ENCODE measurements at regions not wholly inside any gene's neighbourhood (a gene's known extent, or its start where the extent isn't known, plus 50 kb on each side); places are given as distances from the start of the nearest gene placed in this dataset.
A peak's percentile ranks its signal among the peaks of the same experiment; 100 is the strongest.

GRCh38 chr7:25863005-25863728 lies 288.8 kb upstream of the NFE2L3 start:
- no peak overlapping the region for H2AFZ ChIP-seq (ENCODE audit: low read depth, low read length)
- no peaks in the 10 kb centered on the region for H3K36me3 ChIP-seq (ENCODE audit: insufficient read depth, low read length)
- H3K36me3 Mint-ChIP-seq (ENCODE audit: low read depth, unreplicated experiment) = peaks cover 3% of the 10 kb centered on the region
- H3K4me1 ChIP-seq (ENCODE audit: insufficient read depth, low read length) = no peaks in the 10 kb centered on the region
- DNase-seq (ENCODE audit: low read depth) (no peak), FAIRE-seq (no peak)
- H3K4me3 ChIP-seq (ENCODE audit: insufficient read depth, low read depth, low read length) = no peak overlapping the region
- no peak overlapping the region for H3K9ac ChIP-seq (ENCODE audit: low read length)
- peaks cover 13% of the 10 kb centered on the region for H3K9me3 Mint-ChIP-seq (ENCODE audit: unreplicated experiment)
- peaks cover 4% of the 10 kb centered on the region for H3K4me1 Mint-ChIP-seq (ENCODE audit: low read depth, unreplicated experiment)
- H4K20me1 ChIP-seq (ENCODE audit: insufficient read depth, low read length) = no peaks in the 10 kb centered on the region
- peak overlapping the region; percentile 62 for H3K4me3 Mint-ChIP-seq (ENCODE audit: unreplicated experiment)
- H3K4me2 ChIP-seq (ENCODE audit: low read length) = peak overlapping the region; percentile 63
- no peak for TF ChIP-seq EZH2 (IDR thresholded peaks at IDR 0.05; ENCODE audit: insufficient read depth, low read length)
- TF ChIP-seq CTCF (IDR thresholded peaks at IDR 0.05; ENCODE audit: insufficient read depth, low read depth, low read length) = no peak
- no peak overlapping the region for H3K27ac ChIP-seq (ENCODE audit: low read depth, low read length)
- H3K27me3 ChIP-seq (ENCODE audit: insufficient read depth, low read length) = peaks cover 82% of the 10 kb centered on the region
- no peaks in the 10 kb centered on the region for H3K79me2 ChIP-seq (ENCODE audit: insufficient read depth, low read length)
- peaks cover 66% of the 10 kb centered on the region for H3K27me3 Mint-ChIP-seq (ENCODE audit: low read depth, unreplicated experiment)
- H3K27ac Mint-ChIP-seq (ENCODE audit: unreplicated experiment) = peak overlapping the region; percentile 58
- H3K9me3 ChIP-seq (ENCODE audit: insufficient read depth, low read depth, low read length) = no peaks in the 10 kb centered on the region

- no peaks in the 10 kb centered on the region for H4K20me1 ChIP-seq (ENCODE audit: insufficient read depth, low read length)
- no peak overlapping the region for H3K4me2 ChIP-seq (ENCODE audit: low read length)
- H3K36me3 Mint-ChIP-seq (ENCODE audit: low read depth, unreplicated experiment) = peaks cover 3% of the 10 kb centered on the region
- H3K36me3 ChIP-seq (ENCODE audit: insufficient read depth, low read length) = no peaks in the 10 kb centered on the region
- no peak overlapping the region for H3K4me3 Mint-ChIP-seq (ENCODE audit: unreplicated experiment)
- no peaks in the 10 kb centered on the region for H3K9me3 ChIP-seq (ENCODE audit: insufficient read depth, low read depth, low read length)
- no peak overlapping the region for H3K4me3 ChIP-seq (ENCODE audit: insufficient read depth, low read depth, low read length)
- H3K4me1 ChIP-seq (ENCODE audit: insufficient read depth, low read length) = no peaks in the 10 kb centered on the region
- no peaks in the 10 kb centered on the region for H3K79me2 ChIP-seq (ENCODE audit: insufficient read depth, low read length)
- peaks cover 13% of the 10 kb centered on the region for H3K9me3 Mint-ChIP-seq (ENCODE audit: unreplicated experiment)
- TF ChIP-seq CTCF (IDR thresholded peaks at IDR 0.05; ENCODE audit: insufficient read depth, low read depth, low read length) = no peak
- TF ChIP-seq EZH2 (IDR thresholded peaks at IDR 0.05; ENCODE audit: insufficient read depth, low read length) = no peak
- DNase-seq (ENCODE audit: low read depth) (no peak), FAIRE-seq (no peak)
- H3K27ac ChIP-seq (ENCODE audit: low read depth, low read length) = no peak overlapping the region
- H2AFZ ChIP-seq (ENCODE audit: low read depth, low read length) = no peak overlapping the region
- H3K27me3 ChIP-seq (ENCODE audit: insufficient read depth, low read length) = peaks cover 82% of the 10 kb centered on the region
- H3K27me3 Mint-ChIP-seq (ENCODE audit: low read depth, unreplicated experiment) = peaks cover 69% of the 10 kb centered on the region
- H3K9ac ChIP-seq (ENCODE audit: low read length) = no peak overlapping the region
- peaks cover 4% of the 10 kb centered on the region for H3K4me1 Mint-ChIP-seq (ENCODE audit: low read depth, unreplicated experiment)
- H3K27ac Mint-ChIP-seq (ENCODE audit: unreplicated experiment) = no peak overlapping the region
These were observed 288.3 kb upstream of the NFE2L3 start for GRCh38 chr7:25863729-25864110.

GRCh38 chr7:25864511-25864910 lies 287.5 kb upstream of the NFE2L3 start:
- Histone ChIP-seq H3K4me1 (ENCODE audit: insufficient read depth, low read length) (no peaks in the 10 kb centered on the region), H3K36me3 (ENCODE audit: insufficient read depth, low read length) (no peaks in the 10 kb centered on the region), H3K9ac (ENCODE audit: low read length) (no peak overlapping the region), H3K4me3 (ENCODE audit: insufficient read depth, low read depth, low read length) (no peak overlapping the region), H3K27me3 (ENCODE audit: insufficient read depth, low read length) (peaks cover 79% of the 10 kb centered on the region), H3K79me2 (ENCODE audit: insufficient read depth, low read length) (no peaks in the 10 kb centered on the region), H2AFZ (ENCODE audit: low read depth, low read length) (no peak overlapping the region), H4K20me1 (ENCODE audit: insufficient read depth, low read length) (no peaks in the 10 kb centered on the region), H3K27ac (ENCODE audit: low read depth, low read length) (no peak overlapping the region), H3K9me3 (ENCODE audit: insufficient read depth, low read depth, low read length) (no peaks in the 10 kb centered on the region), H3K4me2 (ENCODE audit: low read length) (no peak overlapping the region)
- Mint-ChIP-seq H3K4me1 (ENCODE audit: low read depth, unreplicated experiment) (peaks cover 4% of the 10 kb centered on the region), H3K9me3 (ENCODE audit: unreplicated experiment) (peaks cover 9% of the 10 kb centered on the region), H3K4me3 (ENCODE audit: unreplicated experiment) (no peak overlapping the region), H3K27me3 (ENCODE audit: low read depth, unreplicated experiment) (peaks cover 69% of the 10 kb centered on the region), H3K27ac (ENCODE audit: unreplicated experiment) (no peak overlapping the region), H3K36me3 (ENCODE audit: low read depth, unreplicated experiment) (no peaks in the 10 kb centered on the region)
- TF ChIP-seq CTCF (IDR thresholded peaks at IDR 0.05; ENCODE audit: insufficient read depth, low read depth, low read length) (no peak), EZH2 (IDR thresholded peaks at IDR 0.05; ENCODE audit: insufficient read depth, low read length) (no peak)
- DNase-seq (ENCODE audit: low read depth) (no peak), FAIRE-seq (no peak)

All from astrocyte (in vitro differentiated cells and primary cell).